H1 (cell line): ENCODE measurements at regions not wholly inside any gene's neighbourhood (a gene's known extent, or its start where the extent isn't known, plus 50 kb on each side); places are given as distances from the start of the nearest gene placed in this dataset.

Source experiments
- CTCF ChIA-PET: fragments of 300-600 bp; sonication (Branson Sonifier 250); formaldehyde crosslinking; loops from one replicate; lab custom pipeline; 2021; ENCODE audit not compliant: partially characterized antibody; lab: Charles Lee
- POLR2A ChIA-PET: fragments of 300-600 bp; sonication (Branson Sonifier 250); formaldehyde crosslinking; loops from one replicate; lab custom pipeline; 2021; ENCODE audit warnings: inconsistent platforms; ENCODE audit not compliant: partially characterized antibody; lab: Charles Lee
- DNase-seq, 2 experiments: peaks; one replicate each; pipeline versions ENCODE4 v3.0.0 to v3.0.0-alpha.2; 2010 to 2022; ENCODE audit warnings: low spot score in 2 of 2, low read depth in 1 of 2, mixed read lengths in 1 of 2
- FAIRE-seq: peaks from 2 replicates; lab custom pipeline; 2011; peaks lifted over from hg19 to GRCh38; lab: Jason Lieb, UNC
- H2AFZ ChIP-seq: 2 replicates; pipeline ENCODE4 v1.8.1; 2012; ENCODE audit warnings: low read length, inconsistent platforms
- H2AK5ac ChIP-seq: 2 replicates; pipeline ENCODE4 v1.6.1; 2013; ENCODE audit warnings: low read depth, low read length
- H2BK120ac ChIP-seq: replicated peaks from 2 replicates; pipeline ENCODE3; 2013; ENCODE audit warnings: low read depth, low read length, inconsistent platforms
- H2BK12ac ChIP-seq: 2 replicates; pipeline ENCODE4 v1.6.1; 2013; ENCODE audit warnings: low read depth, low read length
- H2BK15ac ChIP-seq: 2 replicates; pipeline ENCODE4 v1.6.1; 2013; ENCODE audit warnings: low read length
- H2BK20ac ChIP-seq: 2 replicates; pipeline ENCODE4 v1.6.1; 2013; ENCODE audit warnings: low read length
- H2BK5ac ChIP-seq: 2 replicates; pipeline ENCODE4 v1.6.1; 2013; ENCODE audit warnings: low read depth, low read length
- H3K14ac ChIP-seq: 2 replicates; pipeline ENCODE4 v1.6.1; 2013; ENCODE audit warnings: inconsistent platforms; ENCODE audit not compliant: insufficient read length
- H3K18ac ChIP-seq: 2 replicates; pipeline ENCODE4 v1.6.1; 2013; ENCODE audit warnings: low read length; ENCODE audit errors: extremely low read depth
- H3K23ac ChIP-seq: 2 replicates; pipeline ENCODE4 v1.6.1; 2013; ENCODE audit warnings: inconsistent platforms; ENCODE audit not compliant: insufficient read length
- H3K23me2 ChIP-seq: 2 replicates; pipeline ENCODE4 v1.6.1; 2013; ENCODE audit warnings: low read depth, low read length
- H3K27ac ChIP-seq: 2 replicates; pipeline ENCODE4 v1.6.1; 2011; ENCODE audit warnings: low read depth, low read length, inconsistent platforms
- H3K27me3 ChIP-seq, 4 experiments: replicated peaks in 1 of 4; 1 replicate in 1 of 4; 2 replicates in 3 of 4; pipeline versions ENCODE4 v1.6.1 to v1.8.1; 2011 to 2013; ENCODE audit warnings: low read length in 3 of 4, mild to moderate bottlenecking in 3 of 4, inconsistent platforms in 2 of 4, mixed read lengths in 2 of 4, moderate library complexity in 1 of 4; ENCODE audit not compliant: control insufficient read depth in 3 of 4, insufficient read depth in 3 of 4; ENCODE audit errors: extremely low read depth in 1 of 4
- H3K36me3 ChIP-seq, 4 experiments: 2 replicates each; pipeline versions ENCODE4 v1.6.1 to v1.8.1; 2011 to 2013; ENCODE audit warnings: mild to moderate bottlenecking in 4 of 4, low read length in 3 of 4, moderate library complexity in 2 of 4, control low read depth in 1 of 4, inconsistent platforms in 1 of 4; ENCODE audit not compliant: insufficient read depth in 4 of 4, control insufficient read depth in 2 of 4
- H3K4ac ChIP-seq: replicated peaks from 2 replicates; pipeline ENCODE3; 2013; ENCODE audit warnings: low read length, low read depth, mixed read lengths, inconsistent platforms; ENCODE audit not compliant: insufficient read length
- H3K4me1 ChIP-seq, 4 experiments: replicated peaks in 1 of 4; 1 replicate in 1 of 4; 2 replicates in 3 of 4; pipeline versions ENCODE4 v1.6.1 to v1.8.1; 2011 to 2013; ENCODE audit warnings: low read length in 3 of 4, inconsistent platforms in 2 of 4, mixed read lengths in 1 of 4; ENCODE audit not compliant: insufficient read depth in 4 of 4, control insufficient read depth in 3 of 4
- H3K4me2 ChIP-seq, 2 experiments: 2 replicates each; pipeline versions ENCODE4 v1.6.1 to v1.8.1; 2011 to 2013; ENCODE audit warnings: low read depth in 2 of 2, low read length in 2 of 2, control low read depth in 1 of 2, inconsistent platforms in 1 of 2, mild to moderate bottlenecking in 1 of 2; ENCODE audit not compliant: insufficient read depth in 1 of 2
- H3K4me3 ChIP-seq, 4 experiments: fragments of 200-600, 300-600 bp in 1 of 4; sonication (generic), shearing (Covaris generic), sonication (Bioruptor Twin) in 1 of 4; 2 replicates each; pipeline versions ENCODE4 v1.5.1 to v1.8.1; 2011 to 2016; ENCODE audit warnings: low read length in 4 of 4, low read depth in 3 of 4, control low read depth in 2 of 4, inconsistent platforms in 2 of 4, mild to moderate bottlenecking in 2 of 4, mixed read lengths in 1 of 4, moderate library complexity in 1 of 4; ENCODE audit not compliant: insufficient read depth in 2 of 4; ENCODE audit errors: extremely low read depth in 1 of 4
- H3K56ac ChIP-seq: replicated peaks from 2 replicates; pipeline ENCODE3; 2013; ENCODE audit warnings: low read depth, mild to moderate bottlenecking, mixed read lengths, low read length, inconsistent platforms; ENCODE audit not compliant: insufficient read length
- H3K79me1 ChIP-seq: 2 replicates; pipeline ENCODE4 v1.6.1; 2013; ENCODE audit warnings: low read depth, low read length, control low read depth
- H3K79me2 ChIP-seq, 2 experiments: 2 replicates each; pipeline versions ENCODE4 v1.6.1 to v1.8.1; 2012 to 2013; ENCODE audit warnings: low read length in 2 of 2, mild to moderate bottlenecking in 2 of 2, inconsistent platforms in 1 of 2; ENCODE audit not compliant: insufficient read depth in 2 of 2, control insufficient read depth in 1 of 2
- H3K9ac ChIP-seq, 4 experiments: replicated peaks in 1 of 4; 1 replicate in 1 of 4; 2 replicates in 3 of 4; pipeline versions ENCODE4 v1.6.1 to v1.8.1; 2011 to 2013; ENCODE audit warnings: low read depth in 3 of 4, low read length in 3 of 4, control low read depth in 2 of 4, mild to moderate bottlenecking in 2 of 4, moderate library complexity in 2 of 4, inconsistent platforms in 1 of 4; ENCODE audit errors: extremely low read depth in 1 of 4
- H3K9me3 ChIP-seq, 2 experiments: 2 replicates each; pipeline versions ENCODE4 v1.6.1 to v1.8.1; 2012 to 2013; ENCODE audit warnings: mild to moderate bottlenecking in 2 of 2, moderate library complexity in 2 of 2, control low read depth in 1 of 2, inconsistent platforms in 1 of 2, low read depth in 1 of 2, low read length in 1 of 2, mixed read lengths in 1 of 2; ENCODE audit not compliant: insufficient read depth in 2 of 2
- H4K20me1 ChIP-seq, 2 experiments: replicated peaks in 1 of 2; 2 replicates each; pipeline versions ENCODE3 to v1.8.1; 2011 to 2013; ENCODE audit warnings: inconsistent platforms in 2 of 2, low read length in 2 of 2, mild to moderate bottlenecking in 1 of 2; ENCODE audit not compliant: insufficient read depth in 2 of 2, control insufficient read depth in 1 of 2
- H4K5ac ChIP-seq: 2 replicates; pipeline ENCODE4 v1.6.1; 2013; ENCODE audit warnings: low read length, low read depth, mixed read lengths, inconsistent platforms; ENCODE audit not compliant: insufficient read length
- H4K8ac ChIP-seq: 2 replicates; pipeline ENCODE4 v1.8.0; 2013; ENCODE audit warnings: mild to moderate bottlenecking, moderate library complexity, low read length, inconsistent platforms; ENCODE audit not compliant: insufficient read depth; ENCODE audit errors: extremely low read depth
- H4K91ac ChIP-seq: replicated peaks from 2 replicates; pipeline ENCODE3; 2013; ENCODE audit warnings: low read length, mixed read lengths, inconsistent platforms; ENCODE audit not compliant: insufficient read length
- BCL11A ChIP-seq, 2 experiments: IDR thresholded peaks; one replicate each; pipeline ENCODE4 v1.6.1; 2011; ENCODE audit warnings: low read depth in 2 of 2, low read length in 2 of 2, mild to moderate bottlenecking in 2 of 2
- BRCA1 ChIP-seq: IDR thresholded peaks from 2 replicates; pipeline ENCODE4 v1.6.1; 2012; ENCODE audit warnings: low read depth, low read length, improper control_type of control experiment
- CBX5 ChIP-seq: fragments of 300-800, 300-1000 bp; sonication (generic); IDR thresholded peaks from 2 replicates; pipeline ENCODE4 v1.7.1; 2016; ENCODE audit warnings: antibody characterized with exemption, low read length, low read depth
- RFX5 ChIP-seq: IDR thresholded peaks from 2 replicates; pipeline ENCODE4 v1.6.1; 2011; ENCODE audit warnings: low read depth, low read length, improper control_type of control experiment, borderline replicate concordance
- WGBS, 2 experiments: shearing (Covaris generic) in 1 of 2; methylation state at CpG; one replicate each; pipeline versions ENCODE4 v1.1.6 to v1.1.7; 2013 to 2015; ENCODE audit warnings: low lambda C conversion rate in 2 of 2, mixed read lengths in 2 of 2, inconsistent platforms in 1 of 2, low coverage in 1 of 2, missing lambda C conversion rate in 1 of 2; ENCODE audit not compliant: insufficient replicate concordance in 2 of 2, insufficient coverage in 1 of 2, insufficient read length in 1 of 2; ENCODE audit errors: extremely low coverage in 1 of 2, missing lambda C conversion rate in 1 of 2; 5-methylcytosine and 5-hydroxymethylcytosine counted together

GRCh38 chr11:116530705-116531104 lies 242.1 kb downstream of the BUD13 start:
- H3K56ac ChIP-seq: no peak overlapping the region
- CTCF ChIA-PET: interaction anchor here (1.0 to 11.6 kb wide), 3 partner anchors 14 to 173 kb away, joined by 3 to 96 read pairs (median 7); no protein-coding TSS in a partner anchor

More at GRCh38 chr11:116530705-116531104, 242.1 kb downstream of the BUD13 start:
- no peak overlapping the region for H2BK20ac ChIP-seq
- 89% methylated on average over 2 of the region's 2 CpGs; no CpG with 5 or more reads in 1 of the 2 experiments for WGBS, 2 experiments
- no peaks in the 10 kb centered on the region for H4K20me1 ChIP-seq
- H3K14ac ChIP-seq: no peak overlapping the region
- H3K4me2 ChIP-seq: no peak overlapping the region
- H3K23me2 ChIP-seq: no peaks in the 10 kb centered on the region; the same call in 1 of the 2 replicates
- H3K23ac ChIP-seq: no peak overlapping the region
- H3K4me3 ChIP-seq: no peak overlapping the region
- no peak overlapping the region for H3K27ac ChIP-seq
- no peak overlapping the region for H2BK120ac ChIP-seq
- no peaks in the 10 kb centered on the region for H3K36me3 ChIP-seq
- no peak overlapping the region for H2BK5ac ChIP-seq
- POLR2A ChIA-PET: no interaction called here
- no peak overlapping the region for H3K9ac ChIP-seq
- H3K4me1 ChIP-seq: peaks cover 0 to 4% (median 1%) of the 10 kb centered on the region in 4 experiments; a peak in 2 of 7 replicates
- FAIRE-seq: no peak
- no peak for DNase-seq
- no peak overlapping the region for H2AFZ ChIP-seq
- H2AK5ac ChIP-seq: no peak overlapping the region
- H2BK12ac ChIP-seq: no peak overlapping the region
- H3K9me3 ChIP-seq: no peaks in the 10 kb centered on the region
- no peaks in the 10 kb centered on the region for H3K79me2 ChIP-seq
- peaks cover 0 to 3% (median 0%) of the 10 kb centered on the region in 4 experiments; a peak in 1 of 7 replicates for H3K27me3 ChIP-seq
- H2BK15ac ChIP-seq: no peak overlapping the region
- no peak for TF ChIP-seq BCL11A (IDR thresholded peaks at IDR 0.05; ENCODE audit: low read depth in 2 of 2, low read length in 2 of 2)
- no peak for TF ChIP-seq RFX5
- no peak for TF ChIP-seq BRCA1
- TF ChIP-seq CBX5: no peak
- TF ChIP-seq, all 59 proteins: peak for 0
- H4K5ac ChIP-seq: no peak overlapping the region
- H3K79me1 ChIP-seq: no peaks in the 10 kb centered on the region
- H3K18ac ChIP-seq: no peak overlapping the region
- H3K4ac ChIP-seq: no peak overlapping the region
- no peak overlapping the region for H4K8ac ChIP-seq
- H4K91ac ChIP-seq: no peak overlapping the region
